ENCODE measurements at regions not wholly inside any gene's neighbourhood (a gene's known extent, or its start where the extent isn't known, plus 50 kb on each side); places are given as distances from the start of the nearest gene placed in this dataset.

GRCh38 chr11:109085708-109086373 is 336.1 kb upstream of the C11orf87 start:
- no peak overlapping the region for H3K27ac Mint-ChIP-seq
- H3K27me3 Mint-ChIP-seq: peaks cover 0 to 6% (median 0%) of the 10 kb centered on the region in 5 donors
- H3K4me1 Mint-ChIP-seq: no peaks in the 10 kb centered on the region
- H3K36me3 Mint-ChIP-seq: no peaks in the 10 kb centered on the region
- POLR2A ChIA-PET: no interaction called here
- DNase-seq: no peak
- no peak for ATAC-seq
- no peak overlapping the region for H3K4me3 Mint-ChIP-seq
- peaks cover 0 to 14% (median 3%) of the 10 kb centered on the region in 9 donors for H3K9me3 Mint-ChIP-seq

DNA sequence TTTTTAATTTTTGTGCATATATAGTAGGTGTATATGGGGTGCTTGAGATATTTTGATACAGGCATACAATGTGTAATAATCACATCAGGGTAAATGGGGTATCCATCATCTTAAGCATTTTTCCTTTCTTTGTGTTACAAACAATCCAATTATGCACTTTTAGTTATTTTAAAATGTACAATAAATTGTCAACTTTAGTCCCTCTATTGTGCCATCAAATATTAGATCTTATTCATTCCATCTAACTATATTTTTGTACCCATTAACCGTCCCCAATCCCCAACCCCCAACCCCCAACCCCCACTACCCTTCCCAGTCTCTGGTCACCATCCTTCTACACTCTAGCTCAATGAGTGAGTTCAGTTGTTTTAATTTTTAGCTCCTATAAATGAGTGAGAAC is 335.1 kb upstream of the C11orf87 start:
- DNase-seq (no peak), ATAC-seq (no peak)
- Mint-ChIP-seq H3K36me3 (no peaks in the 10 kb centered on the region), H3K4me3 (no peak overlapping the region), H3K4me1 (no peaks in the 10 kb centered on the region), H3K9me3 (peaks cover 0 to 14% (median 3%) of the 10 kb centered on the region in 9 donors), H3K27ac (no peak overlapping the region), H3K27me3 (peaks cover 0 to 6% (median 0%) of the 10 kb centered on the region in 5 donors)
- POLR2A ChIA-PET: no interaction called here

DNA sequence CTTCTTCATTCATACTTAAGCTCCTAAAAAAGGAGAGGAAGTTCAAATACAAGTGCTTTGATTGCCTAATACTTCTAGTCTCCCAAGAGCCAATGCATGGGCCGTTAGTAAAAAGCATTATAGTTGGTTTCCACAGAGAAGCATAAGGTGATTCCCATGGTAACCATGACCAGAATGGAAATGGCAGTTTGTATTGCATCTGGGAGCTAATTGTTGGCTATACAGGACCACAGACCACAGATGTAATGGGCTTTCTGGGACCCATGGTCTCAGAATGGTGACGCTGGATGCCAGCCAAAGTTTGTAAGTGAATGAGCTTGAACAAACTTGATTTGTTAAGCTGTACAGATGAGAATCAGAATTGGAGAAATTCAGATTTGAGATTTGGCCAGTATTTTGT is 333.9 kb upstream of the C11orf87 start:
- no peaks in the 10 kb centered on the region for H3K36me3 Mint-ChIP-seq
- ATAC-seq: no peak

GRCh38 chr11:109089144-109089543 is 332.8 kb upstream of the C11orf87 start:
- Mint-ChIP-seq H3K27me3 (peaks cover 0 to 6% (median 0%) of the 10 kb centered on the region in 5 donors), H3K4me1 (no peaks in the 10 kb centered on the region), H3K9me3 (peaks cover 0 to 8% (median 2%) of the 10 kb centered on the region in 9 donors), H3K27ac (no peak overlapping the region), H3K4me3 (no peak overlapping the region), H3K36me3 (no peaks in the 10 kb centered on the region)
- no peak for ATAC-seq
- no peak for DNase-seq
- POLR2A ChIA-PET: no interaction called here

More for the DNA sequence above, 333.9 kb upstream of the C11orf87 start:
- peaks cover 0 to 6% (median 0%) of the 10 kb centered on the region in 5 donors for H3K27me3 Mint-ChIP-seq
- H3K9me3 Mint-ChIP-seq: peaks cover 0 to 14% (median 3%) of the 10 kb centered on the region in 9 donors
- H3K4me1 Mint-ChIP-seq: no peaks in the 10 kb centered on the region
- POLR2A ChIA-PET: no interaction called here
- DNase-seq: no peak
- H3K27ac Mint-ChIP-seq: no peak overlapping the region
- no peak overlapping the region for H3K4me3 Mint-ChIP-seq

- Mint-ChIP-seq H3K36me3 (no peaks in the 10 kb centered on the region), H3K9me3 (no peaks in the 10 kb centered on the region), H3K27ac (no peak overlapping the region), H3K4me1 (no peaks in the 10 kb centered on the region), H3K4me3 (no peak overlapping the region), H3K27me3 (peaks cover 0 to 6% (median 0%) of the 10 kb centered on the region in 5 donors)
- POLR2A ChIA-PET: no interaction called here
- DNase-seq (no peak), ATAC-seq (no peak)
These were observed 328.6 kb upstream of the C11orf87 start for GRCh38 chr11:109093354-109093753.

DNA sequence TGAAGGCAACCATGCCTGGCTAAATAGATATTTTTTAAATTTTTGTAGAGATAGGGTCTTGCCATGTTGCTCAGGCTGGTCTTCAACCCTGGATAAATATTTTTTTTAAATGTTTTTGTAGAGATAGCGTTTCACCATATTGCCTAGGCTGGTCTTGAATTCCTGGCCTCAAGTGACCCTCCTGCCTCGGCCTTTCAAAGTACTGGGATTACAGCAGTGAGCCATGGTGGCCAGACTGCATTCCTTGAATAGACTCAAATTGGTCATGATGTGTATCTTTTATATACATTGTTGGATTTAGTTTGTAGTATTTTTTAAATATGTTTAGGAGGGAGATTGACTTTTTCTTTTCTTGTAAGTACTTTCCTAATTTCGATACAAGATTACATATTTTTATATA is 325.7 kb upstream of the C11orf87 start:
- no peak for ATAC-seq

GRCh38 chr11:109106151-109106906 is 315.7 kb upstream of the C11orf87 start:
- Mint-ChIP-seq H3K27me3 (peaks cover 0 to 19% (median 6%) of the 10 kb centered on the region in 5 donors), H3K4me3 (no peak overlapping the region), H3K36me3 (no peaks in the 10 kb centered on the region), H3K4me1 (no peaks in the 10 kb centered on the region), H3K27ac (no peak overlapping the region), H3K9me3 (peaks cover 0 to 7% (median 3%) of the 10 kb centered on the region in 9 donors)
- no peak for ATAC-seq
- DNase-seq: no peak
- POLR2A ChIA-PET: no interaction called here

More for the DNA sequence above, 325.7 kb upstream of the C11orf87 start:
- Mint-ChIP-seq H3K4me1 (no peaks in the 10 kb centered on the region), H3K27ac (no peak overlapping the region), H3K27me3 (no peaks in the 10 kb centered on the region), H3K36me3 (no peaks in the 10 kb centered on the region), H3K4me3 (no peak overlapping the region), H3K9me3 (no peaks in the 10 kb centered on the region)
- POLR2A ChIA-PET: no interaction called here
- DNase-seq: no peak

- no peak overlapping the region for H3K27ac Mint-ChIP-seq
- ATAC-seq: no peak
These were observed 312.8 kb upstream of the C11orf87 start for GRCh38 chr11:109109150-109109549.

DNA sequence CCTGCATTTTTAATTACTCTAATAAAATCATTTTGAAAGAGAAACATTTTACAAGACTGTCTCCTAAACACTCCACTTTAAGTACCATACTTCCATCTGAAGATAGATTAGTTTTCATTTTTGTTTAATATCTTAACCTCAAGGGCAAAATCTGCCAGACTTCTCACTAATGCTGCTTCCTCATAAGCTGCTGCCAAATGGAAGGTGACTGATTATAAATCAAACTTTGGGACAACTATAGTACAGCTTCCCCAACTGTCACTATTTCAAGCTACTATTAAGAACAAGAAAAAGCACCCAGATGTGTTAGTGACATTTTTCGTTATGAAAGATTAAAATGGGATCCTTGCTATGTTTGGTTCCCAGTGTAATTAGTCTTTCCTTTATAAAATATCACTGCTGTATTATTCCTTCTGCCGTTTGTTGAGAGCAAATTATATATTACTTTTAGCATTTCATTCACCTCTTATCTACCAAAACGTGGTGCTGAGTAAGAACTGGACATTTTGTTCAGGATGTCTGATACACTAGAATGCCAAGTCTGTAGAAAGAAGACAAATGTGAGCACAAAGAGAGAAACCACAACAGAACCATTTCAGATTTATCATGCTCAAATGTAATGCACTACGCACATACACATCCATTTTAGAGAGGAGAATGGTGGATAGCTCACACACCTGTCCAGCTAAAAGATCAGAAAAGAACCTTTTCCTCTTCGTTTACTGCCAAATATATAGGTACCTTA is 312.2 kb upstream of the C11orf87 start:
- no peak for ATAC-seq
- Mint-ChIP-seq H3K27me3 (peaks cover 1 to 13% (median 5%) of the 10 kb centered on the region in 5 donors), H3K9me3 (peaks cover 0 to 2% (median 0%) of the 10 kb centered on the region in 9 donors), H3K4me1 (no peaks in the 10 kb centered on the region), H3K27ac (no peak overlapping the region), H3K4me3 (no peak overlapping the region), H3K36me3 (no peaks in the 10 kb centered on the region)
- DNase-seq: no peak
- POLR2A ChIA-PET: no interaction called here

More at GRCh38 chr11:109109150-109109549, 312.8 kb upstream of the C11orf87 start:
- POLR2A ChIA-PET: no interaction called here
- Mint-ChIP-seq H3K4me3 (no peak overlapping the region), H3K27me3 (peaks cover 1 to 14% (median 5%) of the 10 kb centered on the region in 5 donors), H3K36me3 (no peaks in the 10 kb centered on the region), H3K4me1 (no peaks in the 10 kb centered on the region), H3K9me3 (peaks cover 0 to 2% (median 0%) of the 10 kb centered on the region in 9 donors)
- DNase-seq: no peak

- ATAC-seq: no peak
- Mint-ChIP-seq H3K27me3 (peaks cover 0 to 5% (median 4%) of the 10 kb centered on the region in 5 donors), H3K4me1 (no peaks in the 10 kb centered on the region), H3K27ac (no peak overlapping the region), H3K9me3 (no peaks in the 10 kb centered on the region), H3K36me3 (no peaks in the 10 kb centered on the region), H3K4me3 (no peak overlapping the region)
- DNase-seq: no peak
- POLR2A ChIA-PET: no interaction called here
These were observed 309.7 kb upstream of the C11orf87 start for GRCh38 chr11:109112261-109112660.

DNA sequence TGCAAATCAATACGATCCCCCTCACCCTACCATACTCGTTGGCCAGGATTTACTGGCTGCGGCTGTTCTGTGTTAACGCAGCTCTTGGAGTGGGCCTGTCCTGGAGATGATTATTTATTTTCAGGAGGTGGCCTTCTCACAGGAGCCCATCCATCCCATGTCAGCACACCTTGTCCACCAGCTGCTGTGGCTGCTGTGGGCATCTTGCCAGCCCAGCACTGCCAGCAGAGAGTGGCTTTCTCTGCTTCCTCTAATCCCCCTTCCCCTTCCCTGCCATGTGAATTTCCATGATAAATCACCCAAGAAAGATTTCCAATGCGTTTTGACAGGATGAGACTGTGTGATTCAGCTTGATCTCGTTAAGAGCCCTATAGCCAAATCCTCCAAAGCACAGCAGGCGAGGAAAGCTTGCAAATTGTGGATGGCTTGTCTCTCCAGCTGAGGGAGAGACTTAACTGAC is 309.1 kb upstream of the C11orf87 start:
- POLR2A ChIA-PET: no interaction called here
- DNase-seq (no peak), ATAC-seq (no peak)
- no peak overlapping the region for H3K27ac Mint-ChIP-seq
- H3K27me3 Mint-ChIP-seq: peaks cover 0 to 5% (median 4%) of the 10 kb centered on the region in 5 donors
- no peaks in the 10 kb centered on the region for H3K36me3 Mint-ChIP-seq
- H3K9me3 Mint-ChIP-seq: no peaks in the 10 kb centered on the region
- no peaks in the 10 kb centered on the region for H3K4me1 Mint-ChIP-seq
- no peak overlapping the region for H3K4me3 Mint-ChIP-seq

GRCh38 chr11:109120341-109120740 is 301.6 kb upstream of the C11orf87 start:
- DNase-seq (no peak), ATAC-seq (no peak)
- Mint-ChIP-seq H3K36me3 (no peaks in the 10 kb centered on the region), H3K4me1 (no peaks in the 10 kb centered on the region), H3K27me3 (peaks cover 0 to 4% (median 0%) of the 10 kb centered on the region in 5 donors), H3K4me3 (no peak overlapping the region), H3K27ac (no peak overlapping the region), H3K9me3 (no peaks in the 10 kb centered on the region)
- POLR2A ChIA-PET: no interaction called here
